ENCODE measurements at regions not wholly inside any gene's neighbourhood (a gene's known extent, or its start where the extent isn't known, plus 50 kb on each side); places are given as distances from the start of the nearest gene placed in this dataset.

DNA sequence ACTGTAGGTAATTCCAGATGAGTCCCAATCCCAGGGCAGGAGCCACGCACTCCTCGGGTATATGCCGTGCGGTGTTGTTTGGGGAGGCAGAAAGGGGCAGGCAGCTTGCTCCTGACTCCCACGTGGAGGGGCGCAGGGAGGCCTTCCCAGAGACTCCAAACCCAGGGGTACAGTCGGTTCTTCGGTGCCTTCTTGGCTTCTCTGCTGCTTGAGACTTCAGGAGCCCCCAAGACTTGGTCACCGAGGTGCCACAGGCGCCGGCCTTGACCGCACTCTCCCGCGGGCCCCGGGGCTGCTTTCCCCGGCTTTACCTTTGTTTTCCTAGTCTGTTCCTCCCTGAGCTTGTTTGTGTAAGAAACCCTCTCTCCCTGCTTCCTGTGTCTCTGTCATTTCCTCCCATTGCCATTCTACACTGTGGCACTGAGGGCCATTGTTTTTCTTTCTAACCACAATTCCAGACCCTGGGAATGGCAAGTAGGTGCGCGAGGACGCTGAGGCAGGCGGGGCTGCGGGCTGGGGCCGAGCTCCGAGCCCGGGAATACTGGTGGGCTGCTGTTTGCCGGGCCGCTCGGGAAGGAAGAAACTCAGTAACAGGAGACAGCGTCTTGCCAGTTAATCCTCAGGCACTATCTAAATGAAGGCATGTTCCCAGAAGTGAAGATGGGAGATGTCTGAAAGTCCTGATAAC lies 215.6 kb upstream of the HEY2 start:
- Mint-ChIP-seq H3K4me3 (no peak overlapping the region), H3K27ac (no peak overlapping the region), H3K9me3 (no peaks in the 10 kb centered on the region), H3K4me1 (peaks cover 35% of the 10 kb centered on the region), H3K27me3 (ENCODE audit: insufficient read depth, low read depth, poor library complexity) (peaks cover 7% of the 10 kb centered on the region), H3K36me3 (ENCODE audit: low read depth) (no peaks in the 10 kb centered on the region)
- Histone ChIP-seq H3K27me3 (ENCODE audit: insufficient read depth) (no peaks in the 10 kb centered on the region), H3K4me3 (peak overlapping the region; percentile 21; the same call in 1 of the 2 replicates), H3K79me2 (replicated peaks; ENCODE audit: insufficient read depth) (no peaks in the 10 kb centered on the region), H3K27ac (ENCODE audit: low read depth) (0 out of 2 replicates have a peak overlapping the region, but pooled peaks have one; percentile 35), H4K20me1 (replicated peaks; ENCODE audit: insufficient read depth) (no peaks in the 10 kb centered on the region), H3K36me3 (ENCODE audit: insufficient read depth) (no peaks in the 10 kb centered on the region), H3K4me1 (ENCODE audit: insufficient read depth) (peaks cover 19% of the 10 kb centered on the region), H3F3A (replicated peaks; ENCODE audit: low read depth) (no peaks in the 10 kb centered on the region), H3K9me2 (ENCODE audit: insufficient read depth) (no peaks in the 10 kb centered on the region), H2AFZ (peak overlapping the region; percentile 98), H3K4me2 (peak overlapping the region; percentile 46)
- TF ChIP-seq JUNB (IDR thresholded peaks at IDR 0.05; ENCODE audit: unreplicated experiment) (no peak), STAT1 (IDR thresholded peaks at IDR 0.05; ENCODE audit: unreplicated experiment) (no peak), REST (IDR thresholded peaks at IDR 0.05; ENCODE audit: unreplicated experiment) (no peak), NANOG (IDR thresholded peaks at IDR 0.05; ENCODE audit: borderline replicate concordance) (no peak), EZH2phosphoT487 (IDR thresholded peaks at IDR 0.05; ENCODE audit: unreplicated experiment) (no peak), CREB1 (CRISPR knock-in tag; IDR thresholded peaks at IDR 0.05; ENCODE audit: low read depth) (no peak), POLR2AphosphoS5 (IDR thresholded peaks at IDR 0.05; ENCODE audit: low read depth) (no peak)
- TF ChIP-seq, protein P1, sequence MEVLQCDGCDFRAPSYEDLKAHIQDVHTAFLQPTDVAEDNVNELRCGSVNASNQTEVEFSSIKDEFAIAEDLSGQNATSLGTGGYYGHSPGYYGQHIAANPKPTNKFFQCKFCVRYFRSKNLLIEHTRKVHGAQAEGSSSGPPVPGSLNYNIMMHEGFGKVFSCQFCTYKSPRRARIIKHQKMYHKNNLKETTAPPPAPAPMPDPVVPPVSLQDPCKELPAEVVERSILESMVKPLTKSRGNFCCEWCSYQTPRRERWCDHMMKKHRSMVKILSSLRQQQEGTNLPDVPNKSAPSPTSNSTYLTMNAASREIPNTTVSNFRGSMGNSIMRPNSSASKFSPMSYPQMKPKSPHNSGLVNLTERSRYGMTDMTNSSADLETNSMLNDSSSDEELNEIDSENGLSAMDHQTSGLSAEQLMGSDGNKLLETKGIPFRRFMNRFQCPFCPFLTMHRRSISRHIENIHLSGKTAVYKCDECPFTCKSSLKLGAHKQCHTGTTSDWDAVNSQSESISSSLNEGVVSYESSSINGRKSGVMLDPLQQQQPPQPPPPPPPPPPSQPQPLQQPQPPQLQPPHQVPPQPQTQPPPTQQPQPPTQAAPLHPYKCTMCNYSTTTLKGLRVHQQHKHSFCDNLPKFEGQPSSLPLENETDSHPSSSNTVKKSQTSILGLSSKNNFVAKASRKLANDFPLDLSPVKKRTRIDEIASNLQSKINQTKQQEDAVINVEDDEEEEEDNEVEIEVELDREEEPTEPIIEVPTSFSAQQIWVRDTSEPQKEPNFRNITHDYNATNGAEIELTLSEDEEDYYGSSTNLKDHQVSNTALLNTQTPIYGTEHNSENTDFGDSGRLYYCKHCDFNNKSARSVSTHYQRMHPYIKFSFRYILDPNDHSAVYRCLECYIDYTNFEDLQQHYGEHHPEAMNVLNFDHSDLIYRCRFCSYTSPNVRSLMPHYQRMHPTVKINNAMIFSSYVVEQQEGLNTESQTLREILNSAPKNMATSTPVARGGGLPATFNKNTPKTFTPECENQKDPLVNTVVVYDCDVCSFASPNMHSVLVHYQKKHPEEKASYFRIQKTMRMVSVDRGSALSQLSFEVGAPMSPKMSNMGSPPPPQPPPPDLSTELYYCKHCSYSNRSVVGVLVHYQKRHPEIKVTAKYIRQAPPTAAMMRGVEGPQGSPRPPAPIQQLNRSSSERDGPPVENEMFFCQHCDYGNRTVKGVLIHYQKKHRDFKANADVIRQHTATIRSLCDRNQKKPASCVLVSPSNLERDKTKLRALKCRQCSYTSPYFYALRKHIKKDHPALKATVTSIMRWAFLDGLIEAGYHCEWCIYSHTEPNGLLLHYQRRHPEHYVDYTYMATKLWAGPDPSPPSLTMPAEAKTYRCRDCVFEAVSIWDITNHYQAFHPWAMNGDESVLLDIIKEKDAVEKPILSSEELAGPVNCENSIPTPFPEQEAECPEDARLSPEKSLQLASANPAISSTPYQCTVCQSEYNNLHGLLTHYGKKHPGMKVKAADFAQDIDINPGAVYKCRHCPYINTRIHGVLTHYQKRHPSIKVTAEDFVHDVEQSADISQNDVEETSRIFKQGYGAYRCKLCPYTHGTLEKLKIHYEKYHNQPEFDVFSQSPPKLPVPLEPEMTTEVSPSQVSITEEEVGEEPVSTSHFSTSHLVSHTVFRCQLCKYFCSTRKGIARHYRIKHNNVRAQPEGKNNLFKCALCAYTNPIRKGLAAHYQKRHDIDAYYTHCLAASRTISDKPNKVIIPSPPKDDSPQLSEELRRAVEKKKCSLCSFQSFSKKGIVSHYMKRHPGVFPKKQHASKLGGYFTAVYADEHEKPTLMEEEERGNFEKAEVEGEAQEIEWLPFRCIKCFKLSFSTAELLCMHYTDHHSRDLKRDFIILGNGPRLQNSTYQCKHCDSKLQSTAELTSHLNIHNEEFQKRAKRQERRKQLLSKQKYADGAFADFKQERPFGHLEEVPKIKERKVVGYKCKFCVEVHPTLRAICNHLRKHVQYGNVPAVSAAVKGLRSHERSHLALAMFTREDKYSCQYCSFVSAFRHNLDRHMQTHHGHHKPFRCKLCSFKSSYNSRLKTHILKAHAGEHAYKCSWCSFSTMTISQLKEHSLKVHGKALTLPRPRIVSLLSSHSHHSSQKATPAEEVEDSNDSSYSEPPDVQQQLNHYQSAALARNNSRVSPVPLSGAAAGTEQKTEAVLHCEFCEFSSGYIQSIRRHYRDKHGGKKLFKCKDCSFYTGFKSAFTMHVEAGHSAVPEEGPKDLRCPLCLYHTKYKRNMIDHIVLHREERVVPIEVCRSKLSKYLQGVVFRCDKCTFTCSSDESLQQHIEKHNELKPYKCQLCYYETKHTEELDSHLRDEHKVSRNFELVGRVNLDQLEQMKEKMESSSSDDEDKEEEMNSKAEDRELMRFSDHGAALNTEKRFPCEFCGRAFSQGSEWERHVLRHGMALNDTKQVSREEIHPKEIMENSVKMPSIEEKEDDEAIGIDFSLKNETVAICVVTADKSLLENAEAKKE (CRISPR knock-in tag; IDR thresholded peaks at IDR 0.05): no peak
- ATAC-seq (peak; percentile 92), DNase-seq (ENCODE audit: low spot score) (peak; percentile 64)

All from GM23338 (cell line).